HepG2 (cell line): ENCODE measurements at regions not wholly inside any gene's neighbourhood (a gene's known extent, or its start where the extent isn't known, plus 50 kb on each side); places are given as distances from the start of the nearest gene placed in this dataset.

Experiments
- ATAC-seq: fragments of 200-7000 bp; cut with Tn5 transposase; 3 replicates; pipeline ENCODE4 v1.9.1; 2020; ENCODE audit warnings: mild to moderate bottlenecking, moderate library complexity
- BruUV-seq: library from RNA; stranded (reverse); fragments of 400-500 nt; replicated peaks from 2 replicates; lab custom pipeline; 2021; lab: Mats Ljungman, UMichigan
- CTCF ChIA-PET: fragments of 300-600 bp; formaldehyde crosslinking; extraction: SDS; loops from one replicate; lab custom pipeline; 2021; ENCODE audit warnings: low total read pairs, inconsistent platforms, low intra/inter-chr PET ratio; lab: Yijun Ruan, JAX
- POLR2A ChIA-PET: fragments of 350-600 bp; sonication (Branson Sonifier 250); formaldehyde crosslinking; loops from one replicate; lab custom pipeline; 2020; ENCODE audit warnings: antibody characterized with exemption, inconsistent platforms; lab: Yijun Ruan, JAX
- DNase-seq: peaks from one replicate; pipeline ENCODE4 v3.0.0-alpha.2; 2015; ENCODE audit warnings: low spot score
- FAIRE-seq: peaks from 3 replicates; lab custom pipeline; 2011; peaks lifted over from hg19 to GRCh38; lab: Jason Lieb, UNC
- H2AFZ ChIP-seq: one replicate; pipeline ENCODE4 v1.6.1; 2011; ENCODE audit warnings: low read length, inconsistent platforms
- H3K27ac ChIP-seq: fragments of 300-600 bp; 3 replicates; pipeline ENCODE4 v1.8.0; 2011; ENCODE audit warnings: mixed run types, mild to moderate bottlenecking, mixed read lengths, low read length, inconsistent platforms; ENCODE audit not compliant: insufficient read depth; ENCODE audit errors: extremely low read length
- H3K27me3 ChIP-seq, 2 experiments: fragments of 200-600 bp in 1 of 2; 2 replicates in 1 of 2; 3 replicates in 1 of 2; pipeline versions ENCODE4 v1.6.0 to v1.8.0; 2011; ENCODE audit warnings: low read length in 2 of 2, mild to moderate bottlenecking in 2 of 2, moderate library complexity in 2 of 2, inconsistent platforms in 1 of 2; ENCODE audit not compliant: insufficient read depth in 2 of 2, control insufficient read depth in 1 of 2
- H3K36me3 ChIP-seq, 2 experiments: fragments of 200-600 bp in 1 of 2; replicated peaks in 1 of 2; 2 replicates in 1 of 2; 3 replicates in 1 of 2; pipeline versions ENCODE4 v1.5.1 to v1.8.0; 2011; ENCODE audit warnings: low read length in 2 of 2, inconsistent platforms in 1 of 2; ENCODE audit not compliant: insufficient read depth in 2 of 2, control insufficient read depth in 1 of 2
- H3K4me1 ChIP-seq: 2 replicates; pipeline ENCODE4 v1.5.1; 2012; ENCODE audit warnings: low read length, inconsistent platforms; ENCODE audit not compliant: insufficient read depth
- H3K4me2 ChIP-seq: 2 replicates; pipeline ENCODE4 v1.6.0; 2011; ENCODE audit warnings: low read depth, low read length, inconsistent platforms
- H3K4me3 ChIP-seq, 3 experiments: fragments of 200-600 bp in 1 of 3; sonication (generic), shearing (Covaris generic) in 1 of 3; replicated peaks in 1 of 3; 2 replicates each; pipeline ENCODE4 v1.5.1; 2011 to 2016; ENCODE audit warnings: low read length in 3 of 3, inconsistent platforms in 2 of 3, low read depth in 2 of 3, mild to moderate bottlenecking in 2 of 3, control low read depth in 1 of 3, mixed read lengths in 1 of 3; ENCODE audit not compliant: insufficient read depth in 1 of 3
- H3K79me2 ChIP-seq: one replicate; pipeline ENCODE4 v1.6.1; 2011; ENCODE audit warnings: low read length, inconsistent platforms; ENCODE audit not compliant: insufficient read depth
- H3K9ac ChIP-seq: 2 replicates; pipeline ENCODE4 v1.6.0; 2011; ENCODE audit warnings: mild to moderate bottlenecking, low read depth, low read length, inconsistent platforms; ENCODE audit not compliant: insufficient read depth
- H3K9me3 ChIP-seq: 2 replicates; pipeline ENCODE4 v1.5.1; 2012; ENCODE audit warnings: mild to moderate bottlenecking, low read length
- H4K20me1 ChIP-seq: 2 replicates; pipeline ENCODE4 v1.6.0; 2011; ENCODE audit warnings: inconsistent platforms, mild to moderate bottlenecking, low read length, moderate library complexity; ENCODE audit not compliant: insufficient read depth
- HOXD1 ChIP-seq: sonication (generic); formaldehyde crosslinking; IDR thresholded peaks from 2 replicates; pipeline ENCODE4 v1.5.0; 2020; ENCODE audit warnings: missing genetic modification reagents
- KIAA2018 ChIP-seq: sonication (generic); formaldehyde crosslinking; IDR thresholded peaks from 2 replicates; pipeline ENCODE4 v1.5.0; 2020; ENCODE audit warnings: mild to moderate bottlenecking, missing genetic modification reagents, borderline replicate concordance
- SNAPC2 ChIP-seq: sonication (generic); formaldehyde crosslinking; IDR thresholded peaks from 2 replicates; pipeline ENCODE4 v1.8.1; 2022; ENCODE audit warnings: mild to moderate bottlenecking, missing genetic modification reagents
- U2AF1 ChIP-seq: fragments of 200-400 bp; formaldehyde crosslinking; optimal IDR thresholded peaks from 2 replicates; pipeline ENCODE3; 2017; ENCODE audit warnings: mild to moderate bottlenecking, low read depth, low read length
- ZBTB14 ChIP-seq: sonication (generic); formaldehyde crosslinking; IDR thresholded peaks from 2 replicates; pipeline ENCODE4 v1.4.0; 2020; ENCODE audit warnings: missing genetic modification reagents
- ZNF432 ChIP-seq: sonication (generic); formaldehyde crosslinking; IDR thresholded peaks from 2 replicates; pipeline ENCODE4 v1.5.0; 2020; ENCODE audit warnings: missing genetic modification reagents, mild to moderate bottlenecking, borderline replicate concordance
- ZNF513 ChIP-seq: sonication (generic); formaldehyde crosslinking; conservative IDR thresholded peaks from 2 replicates; pipeline ENCODE4 v1.5.0; 2020; ENCODE audit warnings: missing genetic modification reagents
- ZSCAN9 ChIP-seq: IDR thresholded peaks from 2 replicates; pipeline ENCODE4 v1.6.1; 2016; ENCODE audit warnings: borderline replicate concordance
- WGBS: methylation state at CpG from one replicate; pipeline ENCODE4 v1.1.6; 2017; ENCODE audit warnings: low lambda C conversion rate; 5-methylcytosine and 5-hydroxymethylcytosine counted together
- in situ Hi-C: cut with HindIII; loops from 2 replicates; pipeline ENCODE4 v1.10.0; 2017; ENCODE audit warnings: low pct_unique_long_range_greater_than_20kb; ENCODE audit not compliant: extremely low pct_ligation_motif_present
- intact Hi-C: fragments of 100-400 bp; cut with micrococcal nuclease; formaldehyde crosslinking; loops from one replicate; pipeline ENCODE4 v1.10.0; 2022; ENCODE audit not compliant: unreplicated experiment
- TF ChIP-seq, protein P1 (sequence below): sonication (generic); formaldehyde crosslinking; IDR thresholded peaks from 2 replicates; pipeline ENCODE4 v1.4.0; 2020; ENCODE audit warnings: mild to moderate bottlenecking, missing genetic modification reagents

- Histone ChIP-seq H3K9me3 (no peaks in the 10 kb centered on the region), H3K4me1 (no peaks in the 10 kb centered on the region), H3K27me3 (no peaks in the 10 kb centered on the region), H2AFZ (no peak overlapping the region), H3K27ac (no peak overlapping the region), H3K36me3 (no peaks in the 10 kb centered on the region), H3K79me2 (no peaks in the 10 kb centered on the region), H3K4me2 (no peak overlapping the region), H4K20me1 (no peaks in the 10 kb centered on the region), H3K9ac (no peak overlapping the region), H3K4me3 (no peak overlapping the region)
- ATAC-seq: no peak
- no TSS peak for BruUV-seq
- ChIA-PET POLR2A (no interaction called here), CTCF (no interaction called here)
- DNase-seq: no peak
- in situ Hi-C loops: no loop called here
- 11% methylated on average over 2 of the region's 2 CpGs for WGBS
- intact Hi-C loops: no loop called here
- no peak for FAIRE-seq
- no peak for TF ChIP-seq ZNF513 (CRISPR knock-in tag)
- TF ChIP-seq, protein P1, sequence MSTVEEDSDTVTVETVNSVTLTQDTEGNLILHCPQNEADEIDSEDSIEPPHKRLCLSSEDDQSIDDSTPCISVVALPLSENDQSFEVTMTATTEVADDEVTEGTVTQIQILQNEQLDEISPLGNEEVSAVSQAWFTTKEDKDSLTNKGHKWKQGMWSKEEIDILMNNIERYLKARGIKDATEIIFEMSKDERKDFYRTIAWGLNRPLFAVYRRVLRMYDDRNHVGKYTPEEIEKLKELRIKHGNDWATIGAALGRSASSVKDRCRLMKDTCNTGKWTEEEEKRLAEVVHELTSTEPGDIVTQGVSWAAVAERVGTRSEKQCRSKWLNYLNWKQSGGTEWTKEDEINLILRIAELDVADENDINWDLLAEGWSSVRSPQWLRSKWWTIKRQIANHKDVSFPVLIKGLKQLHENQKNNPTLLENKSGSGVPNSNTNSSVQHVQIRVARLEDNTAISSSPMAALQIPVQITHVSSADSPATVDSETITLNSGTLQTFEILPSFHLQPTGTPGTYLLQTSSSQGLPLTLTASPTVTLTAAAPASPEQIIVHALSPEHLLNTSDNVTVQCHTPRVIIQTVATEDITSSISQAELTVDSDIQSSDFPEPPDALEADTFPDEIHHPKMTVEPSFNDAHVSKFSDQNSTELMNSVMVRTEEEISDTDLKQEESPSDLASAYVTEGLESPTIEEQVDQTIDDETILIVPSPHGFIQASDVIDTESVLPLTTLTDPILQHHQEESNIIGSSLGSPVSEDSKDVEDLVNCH (CRISPR knock-in tag): no peak
- no peak for TF ChIP-seq ZBTB14 (CRISPR knock-in tag)
- TF ChIP-seq ZNF432 (CRISPR knock-in tag): no peak
- no peak for TF ChIP-seq SNAPC2
- TF ChIP-seq HOXD1: no peak
- no peak for TF ChIP-seq U2AF1
- TF ChIP-seq ZSCAN9 (CRISPR knock-in tag): no peak
- no peak for TF ChIP-seq KIAA2018
Measured at GRCh38 chr2:41634686-41635085, 413.1 kb upstream of the PKDCC start.
